ENCODE measurements at regions not wholly inside any gene's neighbourhood (a gene's known extent, or its start where the extent isn't known, plus 50 kb on each side); places are given as distances from the start of the nearest gene placed in this dataset.

DNA sequence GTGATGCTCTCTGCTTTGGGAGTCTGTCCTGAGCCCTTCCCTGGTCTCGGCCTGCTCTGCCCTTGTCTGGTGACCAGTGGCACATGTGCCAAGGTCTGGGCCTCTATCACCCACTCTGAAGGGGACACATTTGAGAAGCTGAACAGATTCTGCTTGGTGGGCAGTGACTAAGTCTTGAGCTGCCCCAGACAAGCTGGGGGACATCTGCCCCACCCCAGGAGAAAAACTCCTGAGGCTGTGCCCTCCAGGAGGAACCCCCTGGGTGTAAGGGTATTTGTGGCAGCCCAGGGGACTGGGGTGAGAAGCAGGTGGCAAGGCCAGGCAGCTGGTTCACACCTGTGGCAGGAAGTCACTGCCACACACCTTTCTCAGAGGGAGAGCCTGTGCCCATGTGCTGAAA lies 342.1 kb downstream of the DYSF start:
- no peak for DNase-seq (ENCODE audit: extremely low read depth, low read depth)
- TF ChIP-seq, protein P1, sequence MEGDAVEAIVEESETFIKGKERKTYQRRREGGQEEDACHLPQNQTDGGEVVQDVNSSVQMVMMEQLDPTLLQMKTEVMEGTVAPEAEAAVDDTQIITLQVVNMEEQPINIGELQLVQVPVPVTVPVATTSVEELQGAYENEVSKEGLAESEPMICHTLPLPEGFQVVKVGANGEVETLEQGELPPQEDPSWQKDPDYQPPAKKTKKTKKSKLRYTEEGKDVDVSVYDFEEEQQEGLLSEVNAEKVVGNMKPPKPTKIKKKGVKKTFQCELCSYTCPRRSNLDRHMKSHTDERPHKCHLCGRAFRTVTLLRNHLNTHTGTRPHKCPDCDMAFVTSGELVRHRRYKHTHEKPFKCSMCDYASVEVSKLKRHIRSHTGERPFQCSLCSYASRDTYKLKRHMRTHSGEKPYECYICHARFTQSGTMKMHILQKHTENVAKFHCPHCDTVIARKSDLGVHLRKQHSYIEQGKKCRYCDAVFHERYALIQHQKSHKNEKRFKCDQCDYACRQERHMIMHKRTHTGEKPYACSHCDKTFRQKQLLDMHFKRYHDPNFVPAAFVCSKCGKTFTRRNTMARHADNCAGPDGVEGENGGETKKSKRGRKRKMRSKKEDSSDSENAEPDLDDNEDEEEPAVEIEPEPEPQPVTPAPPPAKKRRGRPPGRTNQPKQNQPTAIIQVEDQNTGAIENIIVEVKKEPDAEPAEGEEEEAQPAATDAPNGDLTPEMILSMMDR (IDR thresholded peaks at IDR 0.05; ENCODE audit: low read depth, low read length) = no peak

DNA sequence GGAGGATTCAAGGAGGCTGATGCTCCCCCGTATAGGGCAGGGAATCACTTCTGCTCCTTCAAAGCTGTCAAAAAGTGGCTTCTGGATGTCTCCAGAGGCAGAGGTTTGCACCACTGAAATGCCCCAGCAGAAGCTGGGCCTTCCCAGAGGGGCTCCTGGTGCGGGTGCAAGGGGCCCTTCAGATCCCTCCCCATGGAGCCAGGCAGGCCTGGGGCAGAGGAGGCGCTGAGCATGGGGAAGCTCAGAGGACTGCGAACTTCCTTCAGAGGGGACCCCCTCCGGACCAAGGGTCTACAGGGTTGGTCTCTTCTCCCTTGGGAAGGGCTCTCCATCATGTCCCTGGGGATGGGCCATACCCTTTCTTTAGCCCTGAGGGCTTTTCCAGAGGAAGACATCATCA lies 341.2 kb downstream of the DYSF start:
- no peak for DNase-seq (ENCODE audit: extremely low read depth, low read depth)

DNA sequence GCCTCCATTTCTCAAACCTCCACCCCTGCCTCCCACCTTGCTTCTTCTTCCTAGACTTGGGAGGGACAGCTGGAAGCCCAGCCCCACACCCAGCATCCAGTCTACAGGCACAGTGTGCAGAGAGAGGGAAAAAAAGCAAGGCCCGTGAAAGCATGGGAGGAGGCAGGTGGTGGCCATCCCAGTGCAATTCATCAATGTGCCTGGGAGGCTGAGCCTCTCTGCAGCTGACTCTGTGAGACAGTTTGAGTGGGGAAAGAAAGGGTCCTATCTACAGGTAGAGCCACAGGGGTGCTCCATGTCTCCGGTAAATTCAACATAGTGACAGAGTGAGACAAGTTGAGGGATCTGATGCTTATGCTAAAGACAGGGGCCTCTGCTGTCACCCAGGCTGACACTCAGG lies 340.6 kb downstream of the DYSF start:
- TF ChIP-seq, protein P1 (IDR thresholded peaks at IDR 0.05; ENCODE audit: low read depth, low read length) = no peak
- no peak for DNase-seq (ENCODE audit: extremely low read depth, low read depth)

More for the DNA sequence above, 341.2 kb downstream of the DYSF start:
- TF ChIP-seq, protein P1 (IDR thresholded peaks at IDR 0.05; ENCODE audit: low read depth, low read length) = no peak

DNA sequence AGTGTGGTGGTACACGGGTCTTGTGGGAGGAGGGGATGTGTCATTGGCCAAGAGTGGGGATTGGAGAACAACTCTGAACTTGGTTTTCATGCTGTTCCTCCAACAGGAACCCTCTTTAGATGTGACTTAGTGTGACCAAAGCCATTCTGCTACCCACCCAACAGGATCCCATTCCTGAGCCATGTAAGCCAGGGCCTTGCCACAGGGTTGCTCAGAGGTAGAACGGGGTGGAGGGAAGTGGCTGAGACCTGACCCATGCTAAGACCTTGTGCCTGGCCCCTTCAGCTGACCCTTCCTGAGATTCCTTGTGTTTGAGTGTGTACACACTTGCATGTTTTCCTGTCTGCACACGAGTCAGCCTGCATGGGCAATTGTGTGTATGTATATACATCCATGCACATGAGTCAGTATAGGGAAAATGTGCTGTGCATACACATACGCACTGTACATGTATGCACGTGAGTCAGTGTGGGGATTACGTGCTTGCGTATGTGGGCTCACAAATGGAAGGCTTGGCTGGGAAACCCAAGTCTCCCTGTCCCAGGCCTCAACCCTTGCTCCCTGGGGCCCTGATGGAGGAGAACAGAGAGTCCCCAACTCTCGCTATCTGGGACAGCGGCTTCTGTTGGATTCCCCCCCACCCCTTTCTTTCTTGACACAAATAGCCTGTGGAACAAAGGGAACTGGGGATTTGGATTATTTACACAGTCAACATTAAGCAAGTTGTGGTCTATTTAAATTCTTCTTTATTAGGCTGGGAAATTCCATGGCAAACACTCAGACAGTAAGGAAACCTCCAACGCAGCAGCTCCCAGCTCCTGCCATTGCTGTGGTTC lies 339.8 kb downstream of the DYSF start:
- DNase-seq (ENCODE audit: extremely low read depth, low read depth) = no peak
- TF ChIP-seq, protein P1 (IDR thresholded peaks at IDR 0.05; ENCODE audit: low read depth, low read length) = no peak

DNA sequence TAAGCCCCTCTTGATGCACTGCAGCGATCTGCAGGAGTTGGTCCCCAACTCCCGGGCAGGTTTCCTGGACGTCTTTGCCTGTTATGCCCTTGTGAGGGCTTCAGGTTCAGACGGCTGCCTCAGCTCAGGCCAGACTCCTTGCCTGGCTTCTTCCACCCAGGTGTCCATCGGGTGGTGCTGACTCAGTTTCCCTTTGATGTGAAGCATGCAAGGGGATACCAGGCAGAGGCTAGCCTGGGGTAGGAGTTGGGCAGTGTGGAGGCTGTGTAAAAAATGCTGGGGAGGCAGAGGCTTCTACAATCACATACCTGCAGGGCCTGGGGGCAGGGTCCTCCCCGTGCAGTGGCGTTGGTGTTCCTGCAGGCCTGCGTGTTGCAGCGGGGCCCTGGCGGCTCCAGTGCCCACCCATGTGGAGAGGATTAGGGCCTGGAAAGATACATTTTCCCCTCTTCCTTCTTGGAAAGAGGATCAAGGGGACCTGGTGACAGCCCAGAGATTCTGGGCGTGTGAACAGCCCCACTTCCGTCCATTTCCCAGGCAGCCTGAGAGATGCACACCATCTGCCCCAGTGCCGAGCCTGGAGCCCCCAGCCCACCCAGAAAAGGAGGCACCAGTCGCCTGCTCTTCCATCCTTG lies 338.3 kb downstream of the DYSF start:
- DNase-seq (ENCODE audit: extremely low read depth, low read depth) = no peak
- TF ChIP-seq, protein P1 (IDR thresholded peaks at IDR 0.05; ENCODE audit: low read depth, low read length) = no peak

DNA sequence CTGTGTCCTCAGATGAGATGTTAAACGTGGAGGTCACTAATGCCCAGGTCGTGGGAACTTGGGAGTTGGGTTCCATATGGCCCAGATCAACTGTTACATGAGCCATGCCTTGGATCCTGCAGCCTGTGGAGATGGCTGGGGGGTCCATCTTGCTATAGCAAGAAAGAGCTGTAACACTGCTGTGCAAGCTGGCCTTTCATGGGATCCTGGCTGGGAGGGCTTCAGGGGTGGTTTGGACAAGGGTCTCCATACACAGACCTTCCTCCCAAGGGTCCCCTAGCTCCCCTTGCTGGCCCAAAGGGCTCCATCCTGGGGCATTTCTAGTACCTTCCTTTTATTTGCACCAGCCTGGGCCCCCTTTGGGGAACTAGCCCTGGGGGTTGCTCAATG lies 337.7 kb downstream of the DYSF start:
- TF ChIP-seq, protein P1 (IDR thresholded peaks at IDR 0.05; ENCODE audit: low read depth, low read length) = no peak
- DNase-seq (ENCODE audit: extremely low read depth, low read depth) = no peak

All from AG09319 (cell line).